ENCODE measurements at regions not wholly inside any gene's neighbourhood (a gene's known extent, or its start where the extent isn't known, plus 50 kb on each side); places are given as distances from the start of the nearest gene placed in this dataset.

GRCh38 chr12:40614923-40615322, 77.3 kb upstream of the CNTN1 start:
- H3K9me3 ChIP-seq (ENCODE audit: control insufficient read depth, low read depth, low read length): no peaks in the 10 kb centered on the region
- Mint-ChIP-seq H3K27me3 (ENCODE audit: low read depth) (no peaks in the 10 kb centered on the region), H3K4me1 (0 out of 4 replicates have a peak, but pooled peaks cover 0 to 2% of the 10 kb centered on the region in 2 experiments), H3K27ac (no peak overlapping the region), H3K4me3 (no peak overlapping the region), H3K36me3 (ENCODE audit: insufficient read depth in 1 of 3, low read depth in 3 of 3) (no peaks in the 10 kb centered on the region), H3K9me3 (peaks cover 2 to 3% of the 10 kb centered on the region in 2 experiments; a peak in 3 of 5 replicates)
- H3K14ac ChIP-seq (ENCODE audit: insufficient read depth, low read length): no peak overlapping the region
- H3K4ac ChIP-seq (ENCODE audit: low read depth, low read length): no peak overlapping the region
- H3K79me1 ChIP-seq (ENCODE audit: insufficient read depth, low read depth, low read length, poor library complexity, severe bottlenecking): no peaks in the 10 kb centered on the region
- H3K23ac ChIP-seq (ENCODE audit: insufficient read length, low read depth, low read length): no peak overlapping the region
- H3T11ph ChIP-seq (ENCODE audit: low read length): no peak overlapping the region
- no peaks in the 10 kb centered on the region for H3K4me1 ChIP-seq (ENCODE audit: insufficient read depth, low read length)
- no peak overlapping the region for H3K56ac ChIP-seq (ENCODE audit: insufficient read length, low read depth, low read length)
- no peak overlapping the region for H3K4me2 ChIP-seq (ENCODE audit: insufficient read depth, insufficient read length, low read length)
- no peak overlapping the region for H3K27ac ChIP-seq (ENCODE audit: insufficient read length, low read depth, low read length)
- TF ChIP-seq CTCF (conservative IDR thresholded peaks at IDR 0.05): no peak
- no peak overlapping the region for H4K91ac ChIP-seq (ENCODE audit: insufficient read length, low read depth, low read length)
- H4K8ac ChIP-seq (replicated peaks; ENCODE audit: insufficient read length, low read depth, low read length): no peak overlapping the region
- no peaks in the 10 kb centered on the region for H3K27me3 ChIP-seq (ENCODE audit: insufficient read depth, low read length)
- no peak overlapping the region for H2BK20ac ChIP-seq (ENCODE audit: low read depth, low read length, poor library complexity, severe bottlenecking)
- no peak overlapping the region for H3K9ac ChIP-seq (ENCODE audit: extremely low read depth, insufficient read length, low read length)
- no peaks in the 10 kb centered on the region for H4K20me1 ChIP-seq (ENCODE audit: control insufficient read depth, insufficient read depth, insufficient read length)
- H2BK5ac ChIP-seq (ENCODE audit: insufficient read length, low read length): no peak overlapping the region
- H2BK15ac ChIP-seq (ENCODE audit: low read depth, low read length): no peak overlapping the region
- H3K18ac ChIP-seq (ENCODE audit: insufficient read length, low read depth, low read length): no peak overlapping the region
- no peak for DNase-seq
- no peak overlapping the region for H2AK5ac ChIP-seq (ENCODE audit: insufficient read length, low read length)
- H2BK120ac ChIP-seq (ENCODE audit: low read depth, low read length, poor library complexity, severe bottlenecking): no peak overlapping the region
- H2AFZ ChIP-seq (ENCODE audit: low read length): no peak overlapping the region
- no peak overlapping the region for H4K5ac ChIP-seq (ENCODE audit: insufficient read length, low read depth, low read length)
- no peaks in the 10 kb centered on the region for H3K79me2 ChIP-seq (ENCODE audit: insufficient read depth, low read length)
- H2BK12ac ChIP-seq (ENCODE audit: insufficient read length, low read depth, low read length): no peak overlapping the region
- no peaks in the 10 kb centered on the region for H3K23me2 ChIP-seq (ENCODE audit: insufficient read length, low read depth, low read length, poor library complexity, severe bottlenecking)

All from H9 (cell line).